HCT116 (cell line): ENCODE measurements at regions not wholly inside any gene's neighbourhood (a gene's known extent, or its start where the extent isn't known, plus 50 kb on each side); places are given as distances from the start of the nearest gene placed in this dataset.

ENCODE experiments used
- EZH2 ChIP-seq: fragments of 200-600 bp; sonication (generic); IDR thresholded peaks from 2 replicates; pipeline ENCODE4 v1.6.1; 2017; ENCODE audit warnings: antibody characterized with exemption, mixed run types
- POLR2A ChIP-seq: IDR thresholded peaks from 2 replicates; pipeline ENCODE4 v1.7.0; 2011; ENCODE audit warnings: borderline replicate concordance; ENCODE audit not compliant: insufficient read depth, insufficient read length; ENCODE audit errors: extremely low read depth
- RAD21 ChIP-seq: IDR thresholded peaks from 2 replicates; pipeline ENCODE4 v1.6.1; 2012; ENCODE audit warnings: low read depth, mild to moderate bottlenecking
- ZNF274 ChIP-seq: fragments of 200-500 bp; sonication (Bioruptor generic); IDR thresholded peaks from 2 replicates; pipeline ENCODE4 v1.6.1; 2014; ENCODE audit warnings: mild to moderate bottlenecking, low read depth, low read length, inconsistent platforms
- TF ChIP-seq, protein P1 (sequence below), 3 experiments: fragments of 200-600 bp in 1 of 3; sonication (generic) in 1 of 3; IDR thresholded peaks in 2 of 3; conservative IDR thresholded peaks in 1 of 3; 2 replicates each; pipeline ENCODE4 v1.5.1; 2012 to 2017; ENCODE audit warnings: low read depth in 2 of 3, low read length in 2 of 3, antibody characterized with exemption in 1 of 3, borderline replicate concordance in 1 of 3, control low read depth in 1 of 3, mild to moderate bottlenecking in 1 of 3, mixed read lengths in 1 of 3, mixed run types in 1 of 3, moderate library complexity in 1 of 3; ENCODE audit not compliant: insufficient read depth in 1 of 3
- TF ChIP-seq, protein P2 (sequence below): IDR thresholded peaks from 2 replicates; pipeline ENCODE4 v1.6.1; 2012
- TF ChIP-seq, protein P3 (sequence below): IDR thresholded peaks from 2 replicates; pipeline ENCODE4 v1.6.1; 2012; ENCODE audit warnings: low read depth

DNA sequence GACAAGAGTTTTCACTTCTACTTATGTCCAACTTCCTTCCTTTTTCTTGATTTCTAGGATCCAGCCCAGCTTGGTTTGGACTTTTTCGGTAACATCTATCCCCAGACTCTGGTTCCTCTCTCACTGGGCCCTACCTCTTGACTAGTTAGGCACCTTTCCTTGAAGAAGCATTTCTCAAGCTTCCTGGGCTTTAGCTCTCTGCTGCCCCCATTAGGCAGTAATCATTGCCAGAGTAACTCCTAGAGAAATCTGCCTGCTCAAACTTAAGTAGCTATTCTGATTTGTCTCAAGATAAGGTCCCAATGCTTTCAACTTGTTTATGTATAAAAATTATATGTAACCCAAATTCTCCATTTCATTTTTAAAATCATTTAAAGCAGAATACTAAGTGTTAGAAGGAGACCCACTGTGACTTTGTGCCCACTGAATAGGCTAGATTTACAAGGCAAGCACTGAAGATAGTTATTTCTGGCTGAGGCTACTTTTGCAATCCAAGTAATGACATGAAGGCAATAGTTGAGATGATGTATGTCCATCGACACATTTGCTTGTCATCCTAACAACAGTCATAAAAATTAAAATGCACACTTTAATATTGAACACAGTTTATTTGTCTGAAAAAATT, 275.0 kb upstream of the G2E3 start:
- TF ChIP-seq EZH2 (no peak), POLR2A (no peak), RAD21 (peak; percentile 27; the same call in 1 of the 2 replicates), ZNF274 (no peak)
- TF ChIP-seq, protein P1, sequence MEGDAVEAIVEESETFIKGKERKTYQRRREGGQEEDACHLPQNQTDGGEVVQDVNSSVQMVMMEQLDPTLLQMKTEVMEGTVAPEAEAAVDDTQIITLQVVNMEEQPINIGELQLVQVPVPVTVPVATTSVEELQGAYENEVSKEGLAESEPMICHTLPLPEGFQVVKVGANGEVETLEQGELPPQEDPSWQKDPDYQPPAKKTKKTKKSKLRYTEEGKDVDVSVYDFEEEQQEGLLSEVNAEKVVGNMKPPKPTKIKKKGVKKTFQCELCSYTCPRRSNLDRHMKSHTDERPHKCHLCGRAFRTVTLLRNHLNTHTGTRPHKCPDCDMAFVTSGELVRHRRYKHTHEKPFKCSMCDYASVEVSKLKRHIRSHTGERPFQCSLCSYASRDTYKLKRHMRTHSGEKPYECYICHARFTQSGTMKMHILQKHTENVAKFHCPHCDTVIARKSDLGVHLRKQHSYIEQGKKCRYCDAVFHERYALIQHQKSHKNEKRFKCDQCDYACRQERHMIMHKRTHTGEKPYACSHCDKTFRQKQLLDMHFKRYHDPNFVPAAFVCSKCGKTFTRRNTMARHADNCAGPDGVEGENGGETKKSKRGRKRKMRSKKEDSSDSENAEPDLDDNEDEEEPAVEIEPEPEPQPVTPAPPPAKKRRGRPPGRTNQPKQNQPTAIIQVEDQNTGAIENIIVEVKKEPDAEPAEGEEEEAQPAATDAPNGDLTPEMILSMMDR (IDR thresholded peaks at IDR 0.05 in 2 of 3, conservative IDR thresholded peaks at IDR 0.05 in 1 of 3; ENCODE audit: borderline replicate concordance in 1 of 3, insufficient read depth in 1 of 3, low read depth in 2 of 3, low read length in 2 of 3) = peak; percentile 6 to 84 (median 74); a peak in 4 of 6 replicates
- TF ChIP-seq, protein P2, sequence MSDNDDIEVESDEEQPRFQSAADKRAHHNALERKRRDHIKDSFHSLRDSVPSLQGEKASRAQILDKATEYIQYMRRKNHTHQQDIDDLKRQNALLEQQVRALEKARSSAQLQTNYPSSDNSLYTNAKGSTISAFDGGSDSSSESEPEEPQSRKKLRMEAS = no peak
- TF ChIP-seq, protein P3, sequence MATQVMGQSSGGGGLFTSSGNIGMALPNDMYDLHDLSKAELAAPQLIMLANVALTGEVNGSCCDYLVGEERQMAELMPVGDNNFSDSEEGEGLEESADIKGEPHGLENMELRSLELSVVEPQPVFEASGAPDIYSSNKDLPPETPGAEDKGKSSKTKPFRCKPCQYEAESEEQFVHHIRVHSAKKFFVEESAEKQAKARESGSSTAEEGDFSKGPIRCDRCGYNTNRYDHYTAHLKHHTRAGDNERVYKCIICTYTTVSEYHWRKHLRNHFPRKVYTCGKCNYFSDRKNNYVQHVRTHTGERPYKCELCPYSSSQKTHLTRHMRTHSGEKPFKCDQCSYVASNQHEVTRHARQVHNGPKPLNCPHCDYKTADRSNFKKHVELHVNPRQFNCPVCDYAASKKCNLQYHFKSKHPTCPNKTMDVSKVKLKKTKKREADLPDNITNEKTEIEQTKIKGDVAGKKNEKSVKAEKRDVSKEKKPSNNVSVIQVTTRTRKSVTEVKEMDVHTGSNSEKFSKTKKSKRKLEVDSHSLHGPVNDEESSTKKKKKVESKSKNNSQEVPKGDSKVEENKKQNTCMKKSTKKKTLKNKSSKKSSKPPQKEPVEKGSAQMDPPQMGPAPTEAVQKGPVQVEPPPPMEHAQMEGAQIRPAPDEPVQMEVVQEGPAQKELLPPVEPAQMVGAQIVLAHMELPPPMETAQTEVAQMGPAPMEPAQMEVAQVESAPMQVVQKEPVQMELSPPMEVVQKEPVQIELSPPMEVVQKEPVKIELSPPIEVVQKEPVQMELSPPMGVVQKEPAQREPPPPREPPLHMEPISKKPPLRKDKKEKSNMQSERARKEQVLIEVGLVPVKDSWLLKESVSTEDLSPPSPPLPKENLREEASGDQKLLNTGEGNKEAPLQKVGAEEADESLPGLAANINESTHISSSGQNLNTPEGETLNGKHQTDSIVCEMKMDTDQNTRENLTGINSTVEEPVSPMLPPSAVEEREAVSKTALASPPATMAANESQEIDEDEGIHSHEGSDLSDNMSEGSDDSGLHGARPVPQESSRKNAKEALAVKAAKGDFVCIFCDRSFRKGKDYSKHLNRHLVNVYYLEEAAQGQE = no peak
